DOHH2 (cell line): ENCODE measurements at regions not wholly inside any gene's neighbourhood (a gene's known extent, or its start where the extent isn't known, plus 50 kb on each side); places are given as distances from the start of the nearest gene placed in this dataset.

ENCODE experiments used
- H3F3A ChIP-seq: fragments of 200-600 bp; sonication (generic), shearing (Covaris generic); 2 replicates; pipeline ENCODE4 v1.6.0; 2016; ENCODE audit warnings: antibody characterized with exemption, mild to moderate bottlenecking; ENCODE audit not compliant: control insufficient read depth, insufficient read depth
- H3K27ac ChIP-seq: fragments of 200-600 bp; sonication (generic); 2 replicates; pipeline ENCODE4 v1.5.1; 2014; ENCODE audit warnings: low read depth, mild to moderate bottlenecking, low read length, moderate library complexity
- H3K27me3 ChIP-seq: fragments of 200-600 bp; sonication (generic); 2 replicates; pipeline ENCODE4 v1.6.1; 2014; ENCODE audit warnings: mild to moderate bottlenecking, low read length, mixed read lengths; ENCODE audit not compliant: control insufficient read depth
- H3K36me3 ChIP-seq: fragments of 200-600 bp; sonication (generic); 2 replicates; pipeline ENCODE4 v1.6.1; 2014; ENCODE audit warnings: mild to moderate bottlenecking, low read length, moderate library complexity, mixed read lengths; ENCODE audit not compliant: control insufficient read depth
- H3K4me1 ChIP-seq: fragments of 200-600 bp; sonication (generic); 2 replicates; pipeline ENCODE4 v1.6.1; 2014; ENCODE audit warnings: mild to moderate bottlenecking, low read length, mixed read lengths; ENCODE audit not compliant: control insufficient read depth
- H3K4me2 ChIP-seq: fragments of 200-600 bp; sonication (generic); 2 replicates; pipeline ENCODE4 v1.6.0; 2014; ENCODE audit warnings: mild to moderate bottlenecking, low read length, moderate library complexity
- H3K4me3 ChIP-seq: fragments of 200-600 bp; sonication (generic); 2 replicates; pipeline ENCODE4 v1.5.1; 2014; ENCODE audit warnings: mild to moderate bottlenecking, low read length, mixed read lengths
- H3K79me2 ChIP-seq: fragments of 200-600 bp; sonication (generic); 2 replicates; pipeline ENCODE4 v1.6.1; 2014; ENCODE audit warnings: mild to moderate bottlenecking, low read length, mixed read lengths; ENCODE audit not compliant: control insufficient read depth
- H3K9me2 ChIP-seq: fragments of 200-600 bp; sonication (generic); replicated peaks from 2 replicates; pipeline ENCODE4 v1.6.1; 2014; ENCODE audit warnings: mild to moderate bottlenecking, low read length, mixed read lengths; ENCODE audit not compliant: control insufficient read depth
- H3K9me3 ChIP-seq: fragments of 200-600 bp; sonication (generic); 2 replicates; pipeline ENCODE4 v1.6.1; 2014; ENCODE audit warnings: antibody characterized with exemption, low read length, mixed read lengths; ENCODE audit not compliant: control insufficient read depth, insufficient read depth
- H4K20me1 ChIP-seq: fragments of 200-600 bp; sonication (generic); 2 replicates; pipeline ENCODE4 v1.6.0; 2014; ENCODE audit warnings: low read depth, mild to moderate bottlenecking, antibody characterized with exemption, low read length, moderate library complexity; ENCODE audit not compliant: control insufficient read depth, insufficient read depth
- CTCF ChIP-seq: fragments of 200-600 bp; sonication (generic); IDR thresholded peaks from one replicate; pipeline ENCODE4 v1.5.1; 2014; ENCODE audit warnings: antibody characterized with exemption, mild to moderate bottlenecking, low read depth, low read length; ENCODE audit not compliant: poor library complexity, severe bottlenecking
- EZH2phosphoT487 ChIP-seq: fragments of 200-600 bp; sonication (generic); IDR thresholded peaks from 2 replicates; pipeline ENCODE4 v1.6.1; 2017; ENCODE audit warnings: borderline replicate concordance, mild to moderate bottlenecking, antibody characterized with exemption, low read length, moderate library complexity, mixed read lengths

- Histone ChIP-seq H3K4me1 (peaks cover 7% of the 10 kb centered on the region; the same call in 1 of the 2 replicates), H3K4me2 (no peak overlapping the region), H3K4me3 (no peak overlapping the region), H3F3A (no peaks in the 10 kb centered on the region), H3K36me3 (no peaks in the 10 kb centered on the region), H3K27me3 (no peaks in the 10 kb centered on the region), H3K9me2 (no peaks in the 10 kb centered on the region), H3K79me2 (no peaks in the 10 kb centered on the region), H3K9me3 (no peaks in the 10 kb centered on the region), H4K20me1 (no peaks in the 10 kb centered on the region), H3K27ac (no peak overlapping the region)
- peak; percentile 59 for TF ChIP-seq CTCF
- TF ChIP-seq EZH2phosphoT487: no peak
Measured at GRCh38 chr10:61835069-61835945, 66.2 kb upstream of the ARID5B start.

GRCh38 chr10:61835946-61836887 lies 65.3 kb upstream of the ARID5B start:
- H3K36me3 ChIP-seq: no peaks in the 10 kb centered on the region
- no peak for TF ChIP-seq CTCF
- TF ChIP-seq EZH2phosphoT487: no peak
- H3K4me3 ChIP-seq: no peak overlapping the region
- no peaks in the 10 kb centered on the region for H3K9me2 ChIP-seq
- H4K20me1 ChIP-seq: no peaks in the 10 kb centered on the region
- no peak overlapping the region for H3K4me2 ChIP-seq
- no peak overlapping the region for H3K27ac ChIP-seq
- no peaks in the 10 kb centered on the region for H3F3A ChIP-seq
- peaks cover 10% of the 10 kb centered on the region; the same call in 1 of the 2 replicates for H3K4me1 ChIP-seq
- H3K79me2 ChIP-seq: no peaks in the 10 kb centered on the region
- H3K27me3 ChIP-seq: no peaks in the 10 kb centered on the region
- H3K9me3 ChIP-seq: no peaks in the 10 kb centered on the region

- H3K27ac ChIP-seq: no peak overlapping the region
- no peaks in the 10 kb centered on the region for H4K20me1 ChIP-seq
- TF ChIP-seq CTCF (no peak), EZH2phosphoT487 (no peak)
- no peaks in the 10 kb centered on the region for H3K79me2 ChIP-seq
- peaks cover 10% of the 10 kb centered on the region; the same call in 1 of the 2 replicates for H3K4me1 ChIP-seq
- no peak overlapping the region for H3K4me2 ChIP-seq
- H3K9me3 ChIP-seq: no peaks in the 10 kb centered on the region
- H3K9me2 ChIP-seq: no peaks in the 10 kb centered on the region
- no peaks in the 10 kb centered on the region for H3K36me3 ChIP-seq
- no peaks in the 10 kb centered on the region for H3F3A ChIP-seq
- H3K27me3 ChIP-seq: no peaks in the 10 kb centered on the region
- no peak overlapping the region for H3K4me3 ChIP-seq
Measured at GRCh38 chr10:61836888-61837754, 64.4 kb upstream of the ARID5B start.
